SK-N-MC (cell line): ENCODE measurements at regions not wholly inside any gene's neighbourhood (a gene's known extent, or its start where the extent isn't known, plus 50 kb on each side); places are given as distances from the start of the nearest gene placed in this dataset.

ENCODE experiments used
- EZH2 ChIP-seq: fragments of 200-600 bp; sonication (generic); IDR thresholded peaks from one replicate; pipeline ENCODE4 v1.6.1; 2017; ENCODE audit warnings: antibody characterized with exemption
- FOXP2 ChIP-seq: optimal IDR thresholded peaks from 2 replicates; pipeline ENCODE3; 2011; ENCODE audit warnings: mild to moderate bottlenecking, moderate library complexity; ENCODE audit not compliant: insufficient read depth; ENCODE audit errors: extremely low read length, control extremely low read depth
- POLR2AphosphoS5 ChIP-seq: IDR thresholded peaks from 2 replicates; pipeline ENCODE4 v1.6.1; 2012; ENCODE audit warnings: mild to moderate bottlenecking, low read depth, low read length, borderline replicate concordance

- TF ChIP-seq EZH2, result no peak
- TF ChIP-seq POLR2AphosphoS5, result no peak
- no peak for TF ChIP-seq FOXP2
Measured at GRCh38 chr21:33987461-33987860, 71.9 kb upstream of the ATP5PO start.
